Lung (tissue), 11 donors: ENCODE measurements at regions not wholly inside any gene's neighbourhood (a gene's known extent, or its start where the extent isn't known, plus 50 kb on each side); places are given as distances from the start of the nearest gene placed in this dataset.

Experiments used
- ATAC-seq: fragments of 200-7000 bp; cut with Tn5 transposase; one replicate; pipeline ENCODE4 v1.9.1; 2020; ENCODE audit warnings: moderate number of reproducible peaks; ENCODE audit not compliant: insufficient read depth, low FRiP score
- DNase-seq, 3 donors: peaks; one replicate each; pipeline ENCODE4 v3.0.0-alpha.2; 2013 to 2017
- H3K27ac ChIP-seq, 2 donors: one replicate each; pipeline ENCODE4 v1.5.1; 2013; ENCODE audit warnings: mild to moderate bottlenecking in 2 of 2, moderate library complexity in 2 of 2, control low read depth in 1 of 2, inconsistent platforms in 1 of 2, low read depth in 1 of 2, low read length in 1 of 2
- H3K27me3 ChIP-seq, 3 donors: one replicate each; pipeline ENCODE4 v1.5.1; 2013; ENCODE audit warnings: low read length in 2 of 3; ENCODE audit not compliant: control insufficient read depth in 3 of 3, insufficient read depth in 3 of 3
- H3K36me3 ChIP-seq, 4 donors: one replicate each; pipeline ENCODE4 v1.5.1; 2013; ENCODE audit warnings: low read length in 4 of 4, mild to moderate bottlenecking in 1 of 4, moderate library complexity in 1 of 4; ENCODE audit not compliant: control insufficient read depth in 4 of 4, insufficient read depth in 4 of 4
- H3K4me1 ChIP-seq, 5 donors: one replicate each; pipeline ENCODE4 v1.5.1; 2013; ENCODE audit warnings: low read length in 5 of 5, mild to moderate bottlenecking in 2 of 5, moderate library complexity in 1 of 5; ENCODE audit not compliant: control insufficient read depth in 5 of 5, insufficient read depth in 5 of 5
- H3K4me3 ChIP-seq: one replicate; pipeline ENCODE4 v1.5.1; 2013; ENCODE audit warnings: mild to moderate bottlenecking, control low read depth, moderate library complexity
- H3K9ac ChIP-seq, 2 donors: one replicate each; pipeline ENCODE4 v1.5.1; 2013; ENCODE audit warnings: low read length in 2 of 2, control low read depth in 1 of 2; ENCODE audit not compliant: insufficient read depth in 1 of 2
- H3K9me3 ChIP-seq, 4 donors: one replicate each; pipeline ENCODE4 v1.5.1; 2013; ENCODE audit warnings: low read length in 3 of 4, mild to moderate bottlenecking in 1 of 4, moderate library complexity in 1 of 4; ENCODE audit not compliant: control insufficient read depth in 4 of 4, insufficient read depth in 3 of 4
- WGBS, 2 donors: extraction: QIAGEN DNeasy Blood & Tissue Kit; methylation state at CpG; one replicate each; pipeline ENCODE4 v1.1.7; 2013; 5-methylcytosine and 5-hydroxymethylcytosine counted together
- TF ChIP-seq, protein P1 (sequence below): IDR thresholded peaks from 2 replicates; pipeline ENCODE4 v1.5.1; 2012; ENCODE audit warnings: mild to moderate bottlenecking; ENCODE audit errors: control extremely low read depth, extremely low read depth
- donor health status: control.
- donor health status: control.
- donor health status: Bipolar disorder and iron deficiency.
- donor health status: healthy.
- donor health status: DM: yes; HTN: yes; CAD: no.

GRCh38 chr5:120738568-120738967 is 274.5 kb downstream of the PRR16 start:
- Histone ChIP-seq H3K4me1 (no peaks in the 10 kb centered on the region), H3K9me3 (peaks cover 0 to 2% (median 0%) of the 10 kb centered on the region in 4 donors), H3K27me3 (no peaks in the 10 kb centered on the region), H3K4me3 (no peak overlapping the region), H3K36me3 (no peaks in the 10 kb centered on the region), H3K9ac (no peak overlapping the region), H3K27ac (no peak overlapping the region)
- 72 to 88% methylated on average over 2 of the region's 2 CpGs for WGBS, 2 donors
- TF ChIP-seq, protein P1, sequence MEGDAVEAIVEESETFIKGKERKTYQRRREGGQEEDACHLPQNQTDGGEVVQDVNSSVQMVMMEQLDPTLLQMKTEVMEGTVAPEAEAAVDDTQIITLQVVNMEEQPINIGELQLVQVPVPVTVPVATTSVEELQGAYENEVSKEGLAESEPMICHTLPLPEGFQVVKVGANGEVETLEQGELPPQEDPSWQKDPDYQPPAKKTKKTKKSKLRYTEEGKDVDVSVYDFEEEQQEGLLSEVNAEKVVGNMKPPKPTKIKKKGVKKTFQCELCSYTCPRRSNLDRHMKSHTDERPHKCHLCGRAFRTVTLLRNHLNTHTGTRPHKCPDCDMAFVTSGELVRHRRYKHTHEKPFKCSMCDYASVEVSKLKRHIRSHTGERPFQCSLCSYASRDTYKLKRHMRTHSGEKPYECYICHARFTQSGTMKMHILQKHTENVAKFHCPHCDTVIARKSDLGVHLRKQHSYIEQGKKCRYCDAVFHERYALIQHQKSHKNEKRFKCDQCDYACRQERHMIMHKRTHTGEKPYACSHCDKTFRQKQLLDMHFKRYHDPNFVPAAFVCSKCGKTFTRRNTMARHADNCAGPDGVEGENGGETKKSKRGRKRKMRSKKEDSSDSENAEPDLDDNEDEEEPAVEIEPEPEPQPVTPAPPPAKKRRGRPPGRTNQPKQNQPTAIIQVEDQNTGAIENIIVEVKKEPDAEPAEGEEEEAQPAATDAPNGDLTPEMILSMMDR, result no peak
- ATAC-seq, result no peak
- DNase-seq, result no peak

- Histone ChIP-seq H3K4me3 (no peak overlapping the region), H3K4me1 (no peaks in the 10 kb centered on the region), H3K36me3 (no peaks in the 10 kb centered on the region), H3K9ac (no peak overlapping the region), H3K27me3 (no peaks in the 10 kb centered on the region), H3K9me3 (peaks cover 0 to 2% (median 0%) of the 10 kb centered on the region in 4 donors), H3K27ac (no peak overlapping the region)
- ATAC-seq (no peak), DNase-seq (no peak)
- TF ChIP-seq, protein P1, result no peak
These were observed 276.9 kb downstream of the PRR16 start for GRCh38 chr5:120740989-120741388.

GRCh38 chr5:120748474-120748873 is 284.4 kb downstream of the PRR16 start:
- DNase-seq (no peak), ATAC-seq (no peak)
- TF ChIP-seq, protein P1, result no peak
- no peaks in the 10 kb centered on the region for H3K27me3 ChIP-seq
- no peaks in the 10 kb centered on the region for H3K9me3 ChIP-seq
- no peak overlapping the region for H3K9ac ChIP-seq
- H3K36me3 ChIP-seq, result no peaks in the 10 kb centered on the region
- no peak overlapping the region for H3K27ac ChIP-seq
- 89 to 92% methylated on average over 2 of the region's 2 CpGs for WGBS, 2 donors
- H3K4me1 ChIP-seq, result no peaks in the 10 kb centered on the region
- H3K4me3 ChIP-seq, result no peak overlapping the region

DNA sequence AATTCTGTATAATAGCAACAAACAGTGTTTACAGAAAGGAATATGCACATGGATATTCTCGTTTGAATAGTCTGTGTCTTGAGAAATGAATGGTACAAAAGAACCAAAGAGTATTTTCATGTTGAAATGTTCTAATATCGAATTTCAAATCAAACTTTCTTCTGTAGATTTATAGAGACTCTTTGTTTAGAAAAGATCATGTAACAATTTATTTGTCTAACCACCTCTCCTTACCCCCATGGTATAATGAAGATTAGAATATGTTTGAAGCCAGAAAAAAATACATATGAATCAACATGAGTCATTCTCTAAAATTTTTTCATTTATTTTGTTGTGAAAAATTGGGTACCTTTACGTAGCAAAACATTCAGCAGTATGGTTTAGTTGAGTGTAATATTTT is 285.6 kb downstream of the PRR16 start:
- H3K27ac ChIP-seq, result no peak overlapping the region
- no peak for DNase-seq
- no peaks in the 10 kb centered on the region for H3K27me3 ChIP-seq
- H3K36me3 ChIP-seq, result no peaks in the 10 kb centered on the region
- no peaks in the 10 kb centered on the region for H3K9me3 ChIP-seq
- no peak overlapping the region for H3K9ac ChIP-seq
- no peak overlapping the region for H3K4me3 ChIP-seq
- WGBS, 2 donors, result 75 to 84% methylated on average over 3 of the region's 3 CpGs
- no peaks in the 10 kb centered on the region for H3K4me1 ChIP-seq
- no peak for ATAC-seq
- TF ChIP-seq, protein P1, result no peak
